ENCODE measurements at regions not wholly inside any gene's neighbourhood (a gene's known extent, or its start where the extent isn't known, plus 50 kb on each side); places are given as distances from the start of the nearest gene placed in this dataset.

GRCh38 chr4:123496421-123496820 lies 99.8 kb downstream of the SPRY1 start:
- no peak for DNase-seq (ENCODE audit: low read depth)

- no peak for DNase-seq (ENCODE audit: low read depth)
Measured at GRCh38 chr4:123497340-123497739, 100.7 kb downstream of the SPRY1 start.

GRCh38 chr4:123501733-123502132 lies 105.1 kb downstream of the SPRY1 start:
- no peak for DNase-seq (ENCODE audit: low read depth)

GRCh38 chr4:123503698-123504363 lies 107.2 kb downstream of the SPRY1 start:
- no peak for DNase-seq (ENCODE audit: low read depth)

GRCh38 chr4:123505095-123506010 lies 108.8 kb downstream of the SPRY1 start:
- no peak for DNase-seq (ENCODE audit: low read depth)

- DNase-seq (ENCODE audit: low read depth): no peak
Measured at GRCh38 chr4:123506011-123506695, 109.6 kb downstream of the SPRY1 start.

- DNase-seq (ENCODE audit: low read depth): no peak
Measured at GRCh38 chr4:123507376-123507775, 110.8 kb downstream of the SPRY1 start.

- no peak for DNase-seq (ENCODE audit: low read depth)
Measured at GRCh38 chr4:123510221-123510620, 113.6 kb downstream of the SPRY1 start.

- DNase-seq (ENCODE audit: low read depth): no peak
Measured at GRCh38 chr4:123510659-123511058, 114.1 kb downstream of the SPRY1 start.

- DNase-seq (ENCODE audit: low read depth): no peak
Measured at GRCh38 chr4:123516576-123516975, 120.0 kb downstream of the SPRY1 start.

GRCh38 chr4:123517176-123517575 lies 120.6 kb downstream of the SPRY1 start:
- DNase-seq (ENCODE audit: low read depth): no peak

GRCh38 chr4:123517971-123518370 lies 121.4 kb downstream of the SPRY1 start:
- no peak for DNase-seq (ENCODE audit: low read depth)

- DNase-seq (ENCODE audit: low read depth): no peak
Measured at GRCh38 chr4:123520325-123520724, 123.7 kb downstream of the SPRY1 start.

- no peak for DNase-seq (ENCODE audit: low read depth)
Measured at GRCh38 chr4:123522081-123522480, 125.5 kb downstream of the SPRY1 start.

- DNase-seq (ENCODE audit: low read depth): no peak
Measured at GRCh38 chr4:123522646-123523045, 126.1 kb downstream of the SPRY1 start.

- DNase-seq (ENCODE audit: low read depth): no peak
Measured at GRCh38 chr4:123524958-123525628, 128.5 kb downstream of the SPRY1 start.

- DNase-seq (ENCODE audit: low read depth): no peak
Measured at GRCh38 chr4:123526511-123526910, 129.9 kb downstream of the SPRY1 start.

GRCh38 chr4:123528501-123529277 lies 132.1 kb downstream of the SPRY1 start:
- DNase-seq (ENCODE audit: low read depth): no peak

- no peak for DNase-seq (ENCODE audit: low read depth)
Measured at GRCh38 chr4:123529278-123529568, 132.6 kb downstream of the SPRY1 start.

GRCh38 chr4:123530357-123530756 lies 133.8 kb downstream of the SPRY1 start:
- no peak for DNase-seq (ENCODE audit: low read depth)
